ENCODE measurements at regions not wholly inside any gene's neighbourhood (a gene's known extent, or its start where the extent isn't known, plus 50 kb on each side); places are given as distances from the start of the nearest gene placed in this dataset.
"Not testable (repeated sequence)": the region's sequence is repeated elsewhere in the genome, so short reads cannot be mapped to it uniquely, and the experiment has no call there.

GRCh38 chr5:40223884-40224402, 455.8 kb upstream of the PTGER4 start:
- DNase-seq (ENCODE audit: low read depth) = peak; percentile 97

- peak; percentile 92 for DNase-seq (ENCODE audit: low read depth)
Measured at GRCh38 chr5:40221796-40222195, 457.9 kb upstream of the PTGER4 start.

GRCh38 chr5:40221255-40221654, 458.5 kb upstream of the PTGER4 start:
- DNase-seq (ENCODE audit: low read depth) = no peak

- no peak for DNase-seq (ENCODE audit: low read depth)
Measured at GRCh38 chr5:40220260-40220659, 459.5 kb upstream of the PTGER4 start.

GRCh38 chr5:40217553-40217952, 462.2 kb upstream of the PTGER4 start:
- no peak for DNase-seq (ENCODE audit: low read depth)

GRCh38 chr5:40210694-40211093, 469.0 kb upstream of the PTGER4 start:
- DNase-seq (ENCODE audit: low read depth) = no peak

GRCh38 chr5:40206030-40206429, 473.7 kb upstream of the PTGER4 start:
- no peak for DNase-seq (ENCODE audit: low read depth)

GRCh38 chr5:40204144-40204543, 475.6 kb upstream of the PTGER4 start:
- DNase-seq (ENCODE audit: low read depth) = no peak

GRCh38 chr5:40202814-40203440, 476.8 kb upstream of the PTGER4 start:
- no peak for DNase-seq (ENCODE audit: low read depth)

GRCh38 chr5:40198736-40199135, 481.0 kb upstream of the PTGER4 start:
- no peak for DNase-seq (ENCODE audit: low read depth)

- DNase-seq (ENCODE audit: low read depth) = not testable (repeated sequence)
Measured at GRCh38 chr5:40195574-40195973, 484.1 kb upstream of the PTGER4 start.

GRCh38 chr5:40191150-40191549, 488.6 kb upstream of the PTGER4 start:
- no peak for DNase-seq (ENCODE audit: low read depth)

- DNase-seq (ENCODE audit: low read depth) = no peak
Measured at GRCh38 chr5:40172721-40173120, 507.0 kb upstream of the PTGER4 start.

GRCh38 chr5:40171971-40172370, 507.7 kb upstream of the PTGER4 start:
- DNase-seq (ENCODE audit: low read depth) = peak; percentile 64

- no peak for DNase-seq (ENCODE audit: low read depth)
Measured at GRCh38 chr5:40167283-40167682, 512.4 kb upstream of the PTGER4 start.

GRCh38 chr5:40166802-40167201, 512.9 kb upstream of the PTGER4 start:
- peak; percentile 36 for DNase-seq (ENCODE audit: low read depth)

GRCh38 chr5:40165789-40166728, 513.7 kb upstream of the PTGER4 start:
- DNase-seq (ENCODE audit: low read depth) = no peak

- no peak for DNase-seq (ENCODE audit: low read depth)
Measured at GRCh38 chr5:40165106-40165788, 514.5 kb upstream of the PTGER4 start.

- DNase-seq (ENCODE audit: low read depth) = no peak
Measured at GRCh38 chr5:40160435-40160834, 519.3 kb upstream of the PTGER4 start.

- DNase-seq (ENCODE audit: low read depth) = no peak
Measured at GRCh38 chr5:40154194-40154593, 525.5 kb upstream of the PTGER4 start.

GRCh38 chr5:40150896-40151295, 528.8 kb upstream of the PTGER4 start:
- DNase-seq (ENCODE audit: low read depth) = no peak

- no peak for DNase-seq (ENCODE audit: low read depth)
Measured at GRCh38 chr5:40141896-40142295, 537.8 kb upstream of the PTGER4 start.

- no peak for DNase-seq (ENCODE audit: low read depth)
Measured at GRCh38 chr5:40141418-40141817, 538.3 kb upstream of the PTGER4 start.

Data from HS-5 (cell line).